DND-41 (cell line): ENCODE measurements at regions not wholly inside any gene's neighbourhood (a gene's known extent, or its start where the extent isn't known, plus 50 kb on each side); places are given as distances from the start of the nearest gene placed in this dataset.

Source experiments
- CTCF ChIP-seq: IDR thresholded peaks from 2 replicates; pipeline ENCODE4 v1.5.1; 2012; ENCODE audit warnings: borderline replicate concordance, low read length, moderate library complexity, mild to moderate bottlenecking; ENCODE audit not compliant: poor library complexity, severe bottlenecking; ENCODE audit errors: extremely low read depth
- EZH2 ChIP-seq: IDR thresholded peaks from 3 replicates; pipeline ENCODE4 v1.6.1; 2012; ENCODE audit warnings: borderline replicate concordance, low read depth, mild to moderate bottlenecking, moderate library complexity, low read length, inconsistent platforms; ENCODE audit not compliant: severe bottlenecking

DNA sequence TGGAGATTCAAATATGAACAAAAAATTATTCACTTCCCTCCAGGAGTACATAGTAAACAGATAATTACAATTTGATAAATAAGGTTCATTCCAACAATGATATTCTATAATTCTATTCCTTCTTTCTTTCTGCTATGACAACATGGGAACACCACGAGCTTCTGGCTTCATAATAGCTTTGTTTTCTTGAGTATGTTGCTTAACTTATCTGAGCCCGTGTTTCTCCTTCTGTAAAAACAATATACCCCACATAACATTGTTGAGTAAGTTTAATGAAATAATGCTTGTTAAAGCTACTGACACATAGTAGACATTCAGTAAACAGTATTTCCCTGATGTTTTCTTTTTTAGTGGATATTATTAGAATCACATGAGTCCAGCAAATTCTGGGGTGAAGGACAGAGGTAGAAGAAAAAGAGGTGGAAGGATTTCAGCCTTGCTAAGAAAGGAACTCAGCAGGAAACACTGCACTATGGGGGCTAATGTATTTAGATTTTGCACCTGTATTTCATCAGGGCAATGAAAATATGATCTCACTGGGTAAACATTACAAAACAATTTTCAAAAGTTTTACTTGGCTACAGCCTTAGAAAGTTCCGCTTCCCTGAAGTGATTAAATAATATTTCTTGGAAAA is 430.8 kb upstream of the C1orf87 start:
- TF ChIP-seq EZH2 (no peak), CTCF (no peak)
